ENCODE measurements at regions not wholly inside any gene's neighbourhood (a gene's known extent, or its start where the extent isn't known, plus 50 kb on each side); places are given as distances from the start of the nearest gene placed in this dataset.

DNA sequence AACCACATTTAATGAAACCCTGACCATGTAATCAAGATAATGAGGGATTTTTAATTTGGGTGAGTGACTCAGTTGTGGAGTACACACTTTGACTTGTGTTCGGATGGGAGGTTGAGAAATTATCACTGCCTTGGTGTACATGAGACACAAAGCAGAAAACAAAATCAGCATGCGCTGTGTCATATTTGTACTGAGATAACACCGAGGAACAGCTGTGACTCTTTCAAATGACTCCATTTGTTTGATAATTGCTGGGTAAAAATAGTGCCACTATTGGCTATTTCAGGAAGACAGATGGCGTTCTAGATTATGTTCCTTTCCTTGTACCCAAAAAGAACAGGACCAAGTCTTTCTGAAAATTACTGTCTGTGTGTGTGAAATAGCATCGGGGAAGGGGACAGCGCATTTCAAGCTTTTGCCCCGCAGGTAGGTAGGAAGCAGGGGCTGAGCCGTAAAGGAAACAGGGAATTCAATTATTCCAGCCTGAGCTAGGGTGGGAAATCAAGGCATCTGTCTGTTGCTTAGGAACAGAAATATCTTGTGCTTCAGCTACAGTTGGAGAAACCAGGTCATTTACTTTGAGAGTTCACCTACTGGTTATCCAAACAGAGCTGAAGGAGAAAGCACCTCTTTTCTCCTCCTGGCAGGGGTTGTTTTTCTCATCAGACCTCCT, 114.3 kb downstream of the SNAPC1 start:
- H3K4me3 ChIP-seq (ENCODE audit: control extremely low read depth in 1 of 5, extremely low read depth in 1 of 5, insufficient read depth in 1 of 5, low read depth in 2 of 5, low read length in 4 of 5), result no peak overlapping the region
- no peaks in the 10 kb centered on the region for H3K9me3 Mint-ChIP-seq (ENCODE audit: insufficient read depth)
- peaks cover 15% of the 10 kb centered on the region for H3K4me1 Mint-ChIP-seq
- peaks cover 0 to 5% (median 2%) of the 10 kb centered on the region in 4 experiments for H3K27me3 ChIP-seq (replicated peaks in 1 of 4; ENCODE audit: control extremely low read depth in 1 of 4, control insufficient read depth in 3 of 4, insufficient read depth in 4 of 4, low read length in 3 of 4)
- CTCF ChIA-PET, result interaction anchor here (1.3 to 3.0 kb wide), 5 partner anchors 11 to 241 kb away, joined by 3 to 6 read pairs (median 4); no protein-coding TSS in a partner anchor
- H3K4me1 ChIP-seq (ENCODE audit: control insufficient read depth in 2 of 2, insufficient read depth in 2 of 2, low read length in 2 of 2), result peaks cover 4 to 11% of the 10 kb centered on the region in 2 donors
- H3K4me3 Mint-ChIP-seq, result no peak overlapping the region
- POLR2A ChIA-PET, result no interaction called here
- DNase-seq, result no peak
- H4K20me1 ChIP-seq (ENCODE audit: control insufficient read depth, insufficient read depth, low read length, poor library complexity, severe bottlenecking), result no peaks in the 10 kb centered on the region
- H3K4me2 ChIP-seq (replicated peaks; ENCODE audit: low read depth, low read length, poor library complexity, severe bottlenecking), result no peak overlapping the region
- no peaks in the 10 kb centered on the region for H3K79me2 ChIP-seq (ENCODE audit: control insufficient read depth, insufficient read depth, low read length)
- no peaks in the 10 kb centered on the region for H3K36me3 ChIP-seq (replicated peaks in 1 of 2; ENCODE audit: control extremely low read depth in 1 of 2, control insufficient read depth in 1 of 2, extremely low read depth in 1 of 2, insufficient read depth in 2 of 2, low read length in 1 of 2)
- 67% methylated on average over 7 of the region's 8 CpGs for WGBS (ENCODE audit: insufficient coverage)
- TF ChIP-seq CTCF (IDR thresholded peaks at IDR 0.05) (no peak), EZH2 (IDR thresholded peaks at IDR 0.05; ENCODE audit: borderline replicate concordance, insufficient read depth, low read depth, low read length, poor library complexity, severe bottlenecking) (no peak)
- no peak for ATAC-seq (ENCODE audit: low read depth)
- no peak overlapping the region for H2AFZ ChIP-seq (ENCODE audit: insufficient read depth, low read depth, low read length, poor library complexity, severe bottlenecking)
- H3K27ac ChIP-seq (ENCODE audit: low read length in 2 of 2), result no peak overlapping the region
- H3K9me3 ChIP-seq (ENCODE audit: control extremely low read depth in 1 of 3, control insufficient read depth in 2 of 3, insufficient read depth in 1 of 3, low read length in 2 of 3), result no peaks in the 10 kb centered on the region
- intact Hi-C loops (cut with micrococcal nuclease), result no loop called here
- H3K27me3 Mint-ChIP-seq, result peaks cover 24% of the 10 kb centered on the region
- H3K27ac Mint-ChIP-seq, result no peak overlapping the region
- no peak overlapping the region for H3K9ac ChIP-seq (ENCODE audit: low read length)

DNA sequence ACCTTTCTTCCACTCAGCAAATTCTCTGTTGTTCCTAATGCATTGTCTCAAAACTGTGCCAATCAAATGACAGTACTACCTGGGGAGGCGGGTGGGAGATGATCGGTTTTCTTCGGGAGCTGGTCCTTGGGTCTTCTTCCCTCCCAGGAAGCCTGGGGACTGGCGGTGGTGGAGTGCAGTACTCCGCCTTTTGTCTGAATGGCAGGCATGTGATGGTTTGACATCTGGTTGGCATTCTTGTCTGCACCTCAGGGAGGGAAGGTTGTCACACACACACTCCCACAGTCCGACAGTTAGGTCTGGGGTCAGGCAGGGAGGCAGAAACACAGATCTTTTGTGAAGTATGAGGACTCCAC, 114.8 kb downstream of the SNAPC1 start:
- Histone ChIP-seq H3K4me1 (ENCODE audit: control insufficient read depth in 2 of 2, insufficient read depth in 2 of 2, low read length in 2 of 2) (peaks cover 4 to 11% of the 10 kb centered on the region in 2 donors), H3K27me3 (replicated peaks in 1 of 4; ENCODE audit: control extremely low read depth in 1 of 4, control insufficient read depth in 3 of 4, insufficient read depth in 4 of 4, low read length in 3 of 4) (peaks cover 0 to 5% (median 2%) of the 10 kb centered on the region in 4 experiments), H3K27ac (ENCODE audit: low read length in 2 of 2) (no peak overlapping the region), H4K20me1 (ENCODE audit: control insufficient read depth, insufficient read depth, low read length, poor library complexity, severe bottlenecking) (no peaks in the 10 kb centered on the region), H3K36me3 (replicated peaks in 1 of 2; ENCODE audit: control extremely low read depth in 1 of 2, control insufficient read depth in 1 of 2, extremely low read depth in 1 of 2, insufficient read depth in 2 of 2, low read length in 1 of 2) (no peaks in the 10 kb centered on the region), H3K4me3 (ENCODE audit: control extremely low read depth in 1 of 5, extremely low read depth in 1 of 5, insufficient read depth in 1 of 5, low read depth in 2 of 5, low read length in 4 of 5) (no peak overlapping the region), H3K79me2 (ENCODE audit: control insufficient read depth, insufficient read depth, low read length) (no peaks in the 10 kb centered on the region), H3K4me2 (replicated peaks; ENCODE audit: low read depth, low read length, poor library complexity, severe bottlenecking) (no peak overlapping the region), H3K9me3 (ENCODE audit: control extremely low read depth in 1 of 3, control insufficient read depth in 2 of 3, insufficient read depth in 1 of 3, low read length in 2 of 3) (no peaks in the 10 kb centered on the region), H2AFZ (ENCODE audit: insufficient read depth, low read depth, low read length, poor library complexity, severe bottlenecking) (no peak overlapping the region), H3K9ac (ENCODE audit: low read length) (no peak overlapping the region)
- DNase-seq (no peak), ATAC-seq (ENCODE audit: low read depth) (no peak)
- Mint-ChIP-seq H3K4me1 (peaks cover 15% of the 10 kb centered on the region), H3K27me3 (peaks cover 24% of the 10 kb centered on the region), H3K27ac (no peak overlapping the region), H3K4me3 (no peak overlapping the region), H3K9me3 (ENCODE audit: insufficient read depth) (no peaks in the 10 kb centered on the region)
- intact Hi-C loops (cut with micrococcal nuclease), result no loop called here
- ChIA-PET POLR2A (no interaction called here), CTCF (interaction anchor here (1.4 to 3.0 kb wide), 4 partner anchors 11 to 240 kb away, joined by 3 to 6 read pairs (median 4); no protein-coding TSS in a partner anchor)
- 80% methylated on average over 1 of the region's 6 CpGs for WGBS (ENCODE audit: insufficient coverage)
- no peak for TF ChIP-seq EZH2 (IDR thresholded peaks at IDR 0.05; ENCODE audit: borderline replicate concordance, insufficient read depth, low read depth, low read length, poor library complexity, severe bottlenecking)
- no peak for TF ChIP-seq CTCF (IDR thresholded peaks at IDR 0.05)
